Thyroid gland (tissue), 4 donors: ENCODE measurements at regions not wholly inside any gene's neighbourhood (a gene's known extent, or its start where the extent isn't known, plus 50 kb on each side); places are given as distances from the start of the nearest gene placed in this dataset.

ENCODE experiments used
- DNase-seq, 2 donors: peaks; one replicate each; pipeline ENCODE4 v3.0.0-alpha.2; 2019
- H3K27ac ChIP-seq, 3 donors: fragments of 200-600 bp; sonication (generic); 1 replicate in 2 of 3; 2 replicates in 1 of 3; pipeline ENCODE4 v1.5.1; 2016 to 2019; ENCODE audit warnings: mild to moderate bottlenecking in 1 of 3, moderate library complexity in 1 of 3
- H3K27me3 ChIP-seq: fragments of 200-600 bp; sonication (generic); one replicate; pipeline ENCODE4 v1.5.1; 2019
- H3K36me3 ChIP-seq, 2 donors: fragments of 200-600 bp; sonication (generic); one replicate each; pipeline ENCODE4 v1.5.1; 2016 to 2019
- H3K4me1 ChIP-seq, 2 donors: fragments of 200-600 bp; sonication (generic); one replicate each; pipeline ENCODE4 v1.5.1; 2017 to 2019
- H3K4me3 ChIP-seq, 3 donors: fragments of 200-600 bp; sonication (generic); replicated peaks in 1 of 3; 1 replicate in 2 of 3; 2 replicates in 1 of 3; pipeline ENCODE4 v1.5.1; 2016; ENCODE audit warnings: mild to moderate bottlenecking in 1 of 3
- H3K9me3 ChIP-seq: fragments of 200-600 bp; sonication (generic); one replicate; pipeline ENCODE4 v1.5.1; 2017
- CTCF ChIP-seq, 6 experiments: fragments of 200-600 bp in 3 of 6; fragments of 450-650 bp in 3 of 6; sonication (generic) in 3 of 6; IDR thresholded peaks; one replicate each; pipeline ENCODE4 v1.5.1; 2016 to 2019; ENCODE audit warnings: antibody characterized with exemption in 6 of 6, mild to moderate bottlenecking in 2 of 6, inconsistent platforms in 1 of 6, moderate library complexity in 1 of 6
- POLR2A ChIP-seq, 2 donors: fragments of 450-650 bp; IDR thresholded peaks; one replicate each; pipeline ENCODE4 v1.6.1; 2017; ENCODE audit warnings: antibody characterized with exemption in 2 of 2, mild to moderate bottlenecking in 2 of 2, moderate library complexity in 1 of 2
- WGBS, 2 donors: methylation state at CpG; one replicate each; pipeline ENCODE4 v1.1.5; 2017; 5-methylcytosine and 5-hydroxymethylcytosine counted together
- intact Hi-C: fragments of 100-400 bp; cut with DNase I; formaldehyde crosslinking; loops from one replicate; pipeline ENCODE4 v1.15.1; 2023

- Histone ChIP-seq H3K27me3 (no peaks in the 10 kb centered on the region), H3K27ac (no peak overlapping the region), H3K9me3 (no peaks in the 10 kb centered on the region), H3K36me3 (no peaks in the 10 kb centered on the region), H3K4me3 (no peak overlapping the region), H3K4me1 (no peaks in the 10 kb centered on the region)
- WGBS, 2 donors = 34 to 46% methylated on average over 3 of the region's 3 CpGs
- TF ChIP-seq CTCF (IDR thresholded peaks at IDR 0.05) (no peak), POLR2A (IDR thresholded peaks at IDR 0.05) (no peak)
- DNase-seq = no peak
- intact Hi-C loops = no loop called here
These were observed 213.1 kb downstream of the EMX2 start for GRCh38 chr10:117755659-117756014.

DNA sequence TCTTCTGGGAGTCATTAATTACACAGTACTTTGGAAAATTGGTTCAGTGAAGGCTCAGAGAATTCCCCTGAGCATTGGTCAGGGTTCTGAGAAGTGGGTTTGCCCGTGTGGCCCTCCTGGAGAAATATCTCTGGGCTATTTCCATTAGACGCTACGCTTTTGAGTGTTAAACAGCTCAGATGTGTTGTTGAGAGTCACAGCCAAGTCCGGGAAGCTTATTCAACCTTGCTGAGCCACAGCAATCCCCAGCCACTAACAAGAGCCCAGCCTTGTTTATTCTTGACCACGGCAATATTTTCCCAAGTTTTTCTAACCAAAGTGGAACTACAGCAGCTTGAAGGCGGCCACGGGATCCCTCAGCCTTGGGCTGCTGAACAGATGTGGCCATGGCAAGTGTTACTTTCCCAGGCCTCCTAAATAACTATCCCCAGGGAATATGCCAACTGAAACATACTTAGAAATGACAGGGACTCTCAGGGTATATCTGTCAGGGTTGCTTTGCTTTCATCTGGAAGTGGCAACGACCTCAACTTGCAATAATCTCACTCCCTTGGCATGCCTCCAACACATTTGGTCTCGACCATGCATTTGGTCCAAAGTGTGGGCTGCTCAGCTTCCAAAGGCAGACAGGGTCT lies 214.7 kb downstream of the EMX2 start:
- H3K27ac ChIP-seq = no peak overlapping the region
- WGBS, 2 donors = 20 to 22% methylated on average over 9 of the region's 9 CpGs
- H3K36me3 ChIP-seq = no peaks in the 10 kb centered on the region
- peak in 1 of 2 donors; percentile 3 for DNase-seq
- intact Hi-C loops = no loop called here
- H3K9me3 ChIP-seq = no peaks in the 10 kb centered on the region
- H3K4me3 ChIP-seq = no peak overlapping the region
- H3K4me1 ChIP-seq = no peaks in the 10 kb centered on the region
- H3K27me3 ChIP-seq = no peaks in the 10 kb centered on the region
- TF ChIP-seq POLR2A (IDR thresholded peaks at IDR 0.05) (no peak), CTCF (IDR thresholded peaks at IDR 0.05) (no peak)

GRCh38 chr10:117759266-117759665 lies 216.7 kb downstream of the EMX2 start:
- no peaks in the 10 kb centered on the region for H3K27me3 ChIP-seq
- H3K4me3 ChIP-seq = no peak overlapping the region
- intact Hi-C loops = no loop called here
- DNase-seq = no peak
- no peak overlapping the region for H3K27ac ChIP-seq
- TF ChIP-seq CTCF (IDR thresholded peaks at IDR 0.05) (no peak), POLR2A (IDR thresholded peaks at IDR 0.05) (no peak)
- H3K4me1 ChIP-seq = no peaks in the 10 kb centered on the region
- H3K36me3 ChIP-seq = no peaks in the 10 kb centered on the region
- 89 to 90% methylated on average over 11 of the region's 11 CpGs for WGBS, 2 donors
- no peaks in the 10 kb centered on the region for H3K9me3 ChIP-seq

GRCh38 chr10:117761695-117762094 lies 219.1 kb downstream of the EMX2 start:
- Histone ChIP-seq H3K4me3 (no peak overlapping the region), H3K9me3 (no peaks in the 10 kb centered on the region), H3K4me1 (no peaks in the 10 kb centered on the region), H3K27me3 (no peaks in the 10 kb centered on the region), H3K27ac (no peak overlapping the region), H3K36me3 (no peaks in the 10 kb centered on the region)
- intact Hi-C loops = no loop called here
- WGBS, 2 donors = 63 to 81% methylated on average over 6 of the region's 6 CpGs
- TF ChIP-seq CTCF (IDR thresholded peaks at IDR 0.05) (no peak), POLR2A (IDR thresholded peaks at IDR 0.05) (no peak)
- DNase-seq = no peak

GRCh38 chr10:117762126-117762818 lies 219.7 kb downstream of the EMX2 start:
- no peaks in the 10 kb centered on the region for H3K4me1 ChIP-seq
- 77 to 86% methylated on average over 14 of the region's 14 CpGs for WGBS, 2 donors
- no peaks in the 10 kb centered on the region for H3K9me3 ChIP-seq
- DNase-seq = no peak
- TF ChIP-seq CTCF (IDR thresholded peaks at IDR 0.05) = no peak
- no peak for TF ChIP-seq POLR2A (IDR thresholded peaks at IDR 0.05)
- intact Hi-C loops = no loop called here
- H3K36me3 ChIP-seq = no peaks in the 10 kb centered on the region
- H3K27ac ChIP-seq = no peak overlapping the region
- no peaks in the 10 kb centered on the region for H3K27me3 ChIP-seq
- H3K4me3 ChIP-seq = no peak overlapping the region
